GM12878 (cell line): ENCODE measurements at regions not wholly inside any gene's neighbourhood (a gene's known extent, or its start where the extent isn't known, plus 50 kb on each side); places are given as distances from the start of the nearest gene placed in this dataset.

Source experiments
- ATAC-seq: fragments of 200-7000 bp; cut with Tn5 transposase; 3 replicates; pipeline ENCODE4 v1.9.1; 2020; ENCODE audit warnings: mild to moderate bottlenecking, moderate library complexity
- BruUV-seq: library from RNA; stranded (reverse); fragments of 400-500 nt; replicated peaks from 2 replicates; lab custom pipeline; 2021; lab: Mats Ljungman, UMichigan
- CTCF ChIA-PET: fragments of 300-600 bp; sonication (Branson Sonifier 250); formaldehyde crosslinking; extraction: SDS; loops from one replicate; lab custom pipeline; 2021; ENCODE audit warnings: inconsistent platforms; lab: Yijun Ruan, JAX
- POLR2A ChIA-PET: fragments of 350-600 bp; formaldehyde crosslinking; extraction: SDS; loops from one replicate; lab custom pipeline; 2021; ENCODE audit warnings: inconsistent platforms; lab: Charles Lee
- RAD21 ChIA-PET: fragments of 300-600 bp; sonication (Branson Sonifier 250); formaldehyde crosslinking; loops from one replicate; lab custom pipeline; 2023; ENCODE audit warnings: antibody characterized with exemption; ENCODE audit not compliant: unreplicated experiment; lab: Charles Lee
- SMC1A ChIA-PET: fragments of 300-600 bp; sonication (Branson Sonifier 250); formaldehyde crosslinking; loops from one replicate; lab custom pipeline; 2023; ENCODE audit not compliant: unreplicated experiment, uncharacterized antibody; lab: Charles Lee
- DNase-seq: peaks from one replicate; pipeline ENCODE4 v3.0.0-alpha.2; 2011; ENCODE audit warnings: low read depth, low spot score
- FAIRE-seq: peaks from 3 replicates; lab custom pipeline; 2011; peaks lifted over from hg19 to GRCh38; lab: Jason Lieb, UNC
- H2AFZ ChIP-seq: 2 replicates; pipeline ENCODE4 v1.6.0; 2011; ENCODE audit warnings: low read depth, low read length, control low read depth; ENCODE audit not compliant: control insufficient read depth
- H3K27ac ChIP-seq: 2 replicates; pipeline ENCODE4 v1.5.1; 2011; ENCODE audit warnings: control low read depth; ENCODE audit not compliant: control insufficient read depth, insufficient read depth
- H3K27me3 ChIP-seq, 2 experiments: replicated peaks in 1 of 2; 2 replicates each; pipeline versions ENCODE4 v1.6.0 to v1.6.1; 2011; ENCODE audit warnings: low read length in 1 of 2; ENCODE audit not compliant: control insufficient read depth in 2 of 2, insufficient read depth in 2 of 2
- H3K36me3 ChIP-seq, 2 experiments: 2 replicates each; pipeline ENCODE4 v1.5.1; 2011; ENCODE audit warnings: low read length in 1 of 2; ENCODE audit not compliant: control insufficient read depth in 2 of 2, insufficient read depth in 2 of 2
- H3K4me1 ChIP-seq: 2 replicates; pipeline ENCODE4 v1.6.1; 2011; ENCODE audit warnings: mild to moderate bottlenecking, low read length, moderate library complexity, mixed read lengths; ENCODE audit not compliant: control insufficient read depth, insufficient read depth
- H3K4me2 ChIP-seq: 2 replicates; pipeline ENCODE4 v1.6.0; 2011; ENCODE audit warnings: control low read depth; ENCODE audit not compliant: control insufficient read depth, insufficient read depth
- H3K4me3 ChIP-seq: fragments of 200-600 bp; sonication (generic); 2 replicates; pipeline ENCODE4 v1.5.1; 2016
- H3K79me2 ChIP-seq: 2 replicates; pipeline ENCODE4 v1.6.0; 2011; ENCODE audit warnings: low read length; ENCODE audit not compliant: control insufficient read depth, insufficient read depth
- H3K9ac ChIP-seq: 2 replicates; pipeline ENCODE4 v1.8.0; 2011; ENCODE audit warnings: low read length, control low read depth, mixed read lengths; ENCODE audit not compliant: control insufficient read depth, insufficient read depth
- H3K9me3 ChIP-seq: replicated peaks from 3 replicates; pipeline ENCODE4 v1.5.1; 2011; ENCODE audit warnings: mild to moderate bottlenecking, low read length; ENCODE audit not compliant: control insufficient read depth, insufficient read depth
- H4K20me1 ChIP-seq: 2 replicates; pipeline ENCODE4 v1.6.0; 2011; ENCODE audit not compliant: control insufficient read depth, insufficient read depth
- BCL11A ChIP-seq: IDR thresholded peaks from 2 replicates; pipeline ENCODE4 v1.6.1; 2011; ENCODE audit warnings: low read depth, low read length
- BMI1 ChIP-seq: fragments of 450-650 bp; IDR thresholded peaks from 2 replicates; pipeline ENCODE4 v1.6.1; 2016; ENCODE audit warnings: mild to moderate bottlenecking, moderate library complexity, borderline replicate concordance
- EGR1 ChIP-seq, 2 experiments: IDR thresholded peaks; 1 replicate in 1 of 2; 2 replicates in 1 of 2; pipeline ENCODE4 v1.6.1; 2011 to 2012; ENCODE audit warnings: low read depth in 2 of 2, low read length in 2 of 2, borderline replicate concordance in 1 of 2, mild to moderate bottlenecking in 1 of 2, moderate library complexity in 1 of 2
- ETV6 ChIP-seq, 2 experiments: fragments of 450-650 bp in 1 of 2; IDR thresholded peaks in 1 of 2; conservative IDR thresholded peaks in 1 of 2; 2 replicates each; pipeline ENCODE4 v1.6.1; 2014; ENCODE audit warnings: antibody characterized with exemption in 1 of 2, borderline replicate concordance in 1 of 2, low read depth in 1 of 2, mild to moderate bottlenecking in 1 of 2, moderate library complexity in 1 of 2
- EZH2 ChIP-seq: IDR thresholded peaks from 2 replicates; pipeline ENCODE4 v1.6.1; 2012; ENCODE audit warnings: low read depth, mild to moderate bottlenecking, control low read depth, inconsistent platforms, low read length, borderline replicate concordance; ENCODE audit not compliant: control insufficient read depth
- HDAC6 ChIP-seq: fragments of 200-600 bp; sonication (generic); IDR thresholded peaks from one replicate; pipeline ENCODE4 v1.8.0; 2017; ENCODE audit warnings: antibody characterized with exemption; ENCODE audit not compliant: unreplicated experiment
- RBBP5 ChIP-seq: fragments of 200-600 bp; sonication (generic); conservative IDR thresholded peaks from 2 replicates; pipeline ENCODE4 v1.6.1; 2016
- ZBED1 ChIP-seq: IDR thresholded peaks from 2 replicates; pipeline ENCODE4 v1.6.1; 2016; ENCODE audit warnings: borderline replicate concordance
- ZNF274 ChIP-seq: IDR thresholded peaks from one replicate; pipeline ENCODE4 v1.8.0; 2011; ENCODE audit not compliant: insufficient read length, insufficient read depth
- WGBS: methylation state at CpG from one replicate; pipeline ENCODE4 v1.1.6; 2016; ENCODE audit warnings: low lambda C conversion rate; ENCODE audit not compliant: insufficient replicate concordance, insufficient coverage; ENCODE audit errors: missing lambda C conversion rate; 5-methylcytosine and 5-hydroxymethylcytosine counted together
- in situ Hi-C: fragments of 300-500 bp; cut with MboI; formaldehyde crosslinking; loops from 9 replicates; pipeline ENCODE4 v1.14.3; 2018; ENCODE audit warnings: mixed read lengths
- intact Hi-C: fragments of 100-400 bp; cut with micrococcal nuclease; formaldehyde crosslinking; loops from one replicate; pipeline ENCODE4 v1.14.2; 2022; ENCODE audit not compliant: unreplicated experiment
- TF ChIP-seq, protein P1 (sequence below): fragments of 450-650 bp; IDR thresholded peaks from 2 replicates; pipeline ENCODE4 v1.6.1; 2014; ENCODE audit warnings: mild to moderate bottlenecking
- TF ChIP-seq, protein P2 (sequence below): fragments of 450-650 bp; formaldehyde crosslinking; IDR thresholded peaks from 2 replicates; pipeline ENCODE4 v1.4.0; 2022; ENCODE audit warnings: mild to moderate bottlenecking, moderate library complexity
- TF ChIP-seq, protein P3 (sequence below): fragments of 450-650 bp; IDR thresholded peaks from 2 replicates; pipeline ENCODE4 v1.6.1; 2017; ENCODE audit warnings: mild to moderate bottlenecking, moderate library complexity

DNA sequence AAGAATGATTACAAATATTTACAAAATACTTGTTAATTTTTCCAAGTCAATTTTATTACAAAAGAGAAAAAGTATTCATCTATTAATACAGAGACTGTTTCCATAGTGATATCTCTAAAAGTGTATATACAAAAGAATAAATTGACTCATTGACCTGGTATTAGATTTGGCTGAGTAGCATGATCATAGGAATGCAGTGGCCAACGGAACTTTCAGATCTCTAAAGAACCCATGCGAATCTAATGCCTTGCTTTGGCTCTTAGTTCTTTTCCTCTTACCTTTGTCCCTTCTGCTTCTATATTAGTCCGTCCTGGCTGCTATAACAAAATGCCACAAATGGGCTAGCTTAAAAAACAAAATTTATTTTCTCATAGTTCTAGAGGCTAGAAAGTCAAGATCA, 717.8 kb downstream of the TMTC2 start:
- Histone ChIP-seq H3K4me1 (no peaks in the 10 kb centered on the region), H3K27ac (no peak overlapping the region), H3K4me2 (no peak overlapping the region), H2AFZ (no peak overlapping the region), H3K9me3 (no peaks in the 10 kb centered on the region), H3K36me3 (no peaks in the 10 kb centered on the region), H4K20me1 (no peaks in the 10 kb centered on the region), H3K4me3 (no peak overlapping the region), H3K27me3 (no peaks in the 10 kb centered on the region), H3K79me2 (no peaks in the 10 kb centered on the region), H3K9ac (no peak overlapping the region)
- 1% methylated on average over 3 of the region's 3 CpGs for WGBS
- in situ Hi-C loops (no loop called here), intact Hi-C loops (no loop called here)
- SMC1A ChIA-PET, result no interaction called here
- BruUV-seq, result no TSS peak
- POLR2A ChIA-PET, result no interaction called here
- no peak for ATAC-seq
- CTCF ChIA-PET, result no interaction called here
- FAIRE-seq, result no peak
- RAD21 ChIA-PET, result no interaction called here
- no peak for TF ChIP-seq ZBED1
- TF ChIP-seq, protein P1, sequence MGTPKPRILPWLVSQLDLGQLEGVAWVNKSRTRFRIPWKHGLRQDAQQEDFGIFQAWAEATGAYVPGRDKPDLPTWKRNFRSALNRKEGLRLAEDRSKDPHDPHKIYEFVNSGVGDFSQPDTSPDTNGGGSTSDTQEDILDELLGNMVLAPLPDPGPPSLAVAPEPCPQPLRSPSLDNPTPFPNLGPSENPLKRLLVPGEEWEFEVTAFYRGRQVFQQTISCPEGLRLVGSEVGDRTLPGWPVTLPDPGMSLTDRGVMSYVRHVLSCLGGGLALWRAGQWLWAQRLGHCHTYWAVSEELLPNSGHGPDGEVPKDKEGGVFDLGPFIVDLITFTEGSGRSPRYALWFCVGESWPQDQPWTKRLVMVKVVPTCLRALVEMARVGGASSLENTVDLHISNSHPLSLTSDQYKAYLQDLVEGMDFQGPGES, result no peak
- TF ChIP-seq RBBP5, result no peak
- TF ChIP-seq, protein P2, sequence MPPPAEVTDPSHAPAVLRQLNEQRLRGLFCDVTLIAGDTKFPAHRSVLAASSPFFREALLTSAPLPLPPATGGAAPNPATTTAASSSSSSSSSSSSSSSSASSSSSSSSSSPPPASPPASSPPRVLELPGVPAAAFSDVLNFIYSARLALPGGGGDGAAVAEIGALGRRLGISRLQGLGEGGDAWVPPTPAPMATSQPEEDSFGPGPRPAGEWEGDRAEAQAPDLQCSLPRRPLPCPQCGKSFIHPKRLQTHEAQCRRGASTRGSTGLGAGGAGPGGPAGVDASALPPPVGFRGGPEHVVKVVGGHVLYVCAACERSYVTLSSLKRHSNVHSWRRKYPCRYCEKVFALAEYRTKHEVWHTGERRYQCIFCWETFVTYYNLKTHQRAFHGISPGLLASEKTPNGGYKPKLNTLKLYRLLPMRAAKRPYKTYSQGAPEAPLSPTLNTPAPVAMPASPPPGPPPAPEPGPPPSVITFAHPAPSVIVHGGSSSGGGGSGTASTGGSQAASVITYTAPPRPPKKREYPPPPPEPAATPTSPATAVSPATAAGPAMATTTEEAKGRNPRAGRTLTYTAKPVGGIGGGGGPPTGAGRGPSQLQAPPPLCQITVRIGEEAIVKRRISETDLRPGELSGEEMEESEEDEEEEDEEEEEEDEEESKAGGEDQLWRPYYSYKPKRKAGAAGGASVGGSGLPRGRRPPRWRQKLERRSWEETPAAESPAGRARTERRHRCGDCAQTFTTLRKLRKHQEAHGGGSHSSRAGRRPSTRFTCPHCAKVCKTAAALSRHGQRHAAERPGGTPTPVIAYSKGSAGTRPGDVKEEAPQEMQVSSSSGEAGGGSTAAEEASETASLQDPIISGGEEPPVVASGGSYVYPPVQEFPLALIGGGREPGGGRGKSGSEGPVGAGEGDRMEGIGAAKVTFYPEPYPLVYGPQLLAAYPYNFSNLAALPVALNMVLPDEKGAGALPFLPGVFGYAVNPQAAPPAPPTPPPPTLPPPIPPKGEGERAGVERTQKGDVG, result no peak
- TF ChIP-seq, protein P3, sequence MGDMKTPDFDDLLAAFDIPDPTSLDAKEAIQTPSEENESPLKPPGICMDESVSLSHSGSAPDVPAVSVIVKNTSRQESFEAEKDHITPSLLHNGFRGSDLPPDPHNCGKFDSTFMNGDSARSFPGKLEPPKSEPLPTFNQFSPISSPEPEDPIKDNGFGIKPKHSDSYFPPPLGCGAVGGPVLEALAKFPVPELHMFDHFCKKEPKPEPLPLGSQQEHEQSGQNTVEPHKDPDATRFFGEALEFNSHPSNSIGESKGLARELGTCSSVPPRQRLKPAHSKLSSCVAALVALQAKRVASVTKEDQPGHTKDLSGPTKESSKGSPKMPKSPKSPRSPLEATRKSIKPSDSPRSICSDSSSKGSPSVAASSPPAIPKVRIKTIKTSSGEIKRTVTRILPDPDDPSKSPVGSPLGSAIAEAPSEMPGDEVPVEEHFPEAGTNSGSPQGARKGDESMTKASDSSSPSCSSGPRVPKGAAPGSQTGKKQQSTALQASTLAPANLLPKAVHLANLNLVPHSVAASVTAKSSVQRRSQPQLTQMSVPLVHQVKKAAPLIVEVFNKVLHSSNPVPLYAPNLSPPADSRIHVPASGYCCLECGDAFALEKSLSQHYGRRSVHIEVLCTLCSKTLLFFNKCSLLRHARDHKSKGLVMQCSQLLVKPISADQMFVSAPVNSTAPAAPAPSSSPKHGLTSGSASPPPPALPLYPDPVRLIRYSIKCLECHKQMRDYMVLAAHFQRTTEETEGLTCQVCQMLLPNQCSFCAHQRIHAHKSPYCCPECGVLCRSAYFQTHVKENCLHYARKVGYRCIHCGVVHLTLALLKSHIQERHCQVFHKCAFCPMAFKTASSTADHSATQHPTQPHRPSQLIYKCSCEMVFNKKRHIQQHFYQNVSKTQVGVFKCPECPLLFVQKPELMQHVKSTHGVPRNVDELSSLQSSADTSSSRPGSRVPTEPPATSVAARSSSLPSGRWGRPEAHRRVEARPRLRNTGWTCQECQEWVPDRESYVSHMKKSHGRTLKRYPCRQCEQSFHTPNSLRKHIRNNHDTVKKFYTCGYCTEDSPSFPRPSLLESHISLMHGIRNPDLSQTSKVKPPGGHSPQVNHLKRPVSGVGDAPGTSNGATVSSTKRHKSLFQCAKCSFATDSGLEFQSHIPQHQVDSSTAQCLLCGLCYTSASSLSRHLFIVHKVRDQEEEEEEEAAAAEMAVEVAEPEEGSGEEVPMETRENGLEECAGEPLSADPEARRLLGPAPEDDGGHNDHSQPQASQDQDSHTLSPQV, result no peak
- TF ChIP-seq EGR1 (IDR thresholded peaks at IDR 0.05; ENCODE audit: borderline replicate concordance in 1 of 2, low read depth in 2 of 2, low read length in 2 of 2), result no peak
- no peak for TF ChIP-seq HDAC6
- no peak for TF ChIP-seq ZNF274
- no peak for TF ChIP-seq EZH2
- no peak for TF ChIP-seq BMI1
- no peak for TF ChIP-seq BCL11A
- no peak for TF ChIP-seq ETV6 (conservative IDR thresholded peaks at IDR 0.05 in 1 of 2, IDR thresholded peaks at IDR 0.05 in 1 of 2; ENCODE audit: borderline replicate concordance in 1 of 2, low read depth in 1 of 2)
- no peak for DNase-seq
